ENCODE measurements at regions not wholly inside any gene's neighbourhood (a gene's known extent, or its start where the extent isn't known, plus 50 kb on each side); places are given as distances from the start of the nearest gene placed in this dataset.

DNA sequence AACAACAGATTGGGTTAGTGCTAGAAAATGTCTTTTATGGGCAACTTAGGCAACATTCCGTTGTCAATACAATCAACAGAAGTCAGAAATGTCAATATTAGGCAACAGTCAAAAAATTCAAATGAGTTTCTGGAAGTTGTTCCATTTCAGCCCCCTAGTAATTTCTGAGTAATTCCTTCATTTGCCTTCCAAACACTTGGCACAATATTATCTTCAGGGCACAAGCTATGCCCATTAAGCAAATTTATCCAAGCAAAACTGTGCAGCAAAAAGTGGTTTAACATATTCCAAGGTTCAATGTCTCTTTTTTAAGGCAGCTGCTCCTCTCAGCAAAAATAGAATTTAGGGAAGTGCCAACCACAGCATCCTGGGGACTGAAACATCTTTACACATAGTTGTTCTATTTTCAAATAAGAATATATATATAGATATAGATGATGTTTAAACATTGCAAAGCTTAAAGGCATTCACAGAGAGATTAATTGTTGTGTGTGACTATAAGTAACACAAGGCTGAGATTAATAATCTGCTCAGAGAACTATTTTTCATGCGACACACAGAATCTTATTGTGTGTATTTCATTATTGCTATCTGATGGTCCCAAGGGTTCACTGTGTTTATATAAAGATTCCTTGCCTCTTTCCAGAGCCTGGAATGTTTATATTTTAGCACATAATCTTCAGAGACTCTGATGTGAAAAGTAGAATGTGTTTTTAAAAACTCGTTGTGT lies 75.2 kb upstream of the ADTRP start:
- no peak for DNase-seq
- TF ChIP-seq, protein P1, sequence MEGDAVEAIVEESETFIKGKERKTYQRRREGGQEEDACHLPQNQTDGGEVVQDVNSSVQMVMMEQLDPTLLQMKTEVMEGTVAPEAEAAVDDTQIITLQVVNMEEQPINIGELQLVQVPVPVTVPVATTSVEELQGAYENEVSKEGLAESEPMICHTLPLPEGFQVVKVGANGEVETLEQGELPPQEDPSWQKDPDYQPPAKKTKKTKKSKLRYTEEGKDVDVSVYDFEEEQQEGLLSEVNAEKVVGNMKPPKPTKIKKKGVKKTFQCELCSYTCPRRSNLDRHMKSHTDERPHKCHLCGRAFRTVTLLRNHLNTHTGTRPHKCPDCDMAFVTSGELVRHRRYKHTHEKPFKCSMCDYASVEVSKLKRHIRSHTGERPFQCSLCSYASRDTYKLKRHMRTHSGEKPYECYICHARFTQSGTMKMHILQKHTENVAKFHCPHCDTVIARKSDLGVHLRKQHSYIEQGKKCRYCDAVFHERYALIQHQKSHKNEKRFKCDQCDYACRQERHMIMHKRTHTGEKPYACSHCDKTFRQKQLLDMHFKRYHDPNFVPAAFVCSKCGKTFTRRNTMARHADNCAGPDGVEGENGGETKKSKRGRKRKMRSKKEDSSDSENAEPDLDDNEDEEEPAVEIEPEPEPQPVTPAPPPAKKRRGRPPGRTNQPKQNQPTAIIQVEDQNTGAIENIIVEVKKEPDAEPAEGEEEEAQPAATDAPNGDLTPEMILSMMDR (IDR thresholded peaks at IDR 0.05; ENCODE audit: low read depth, low read length), result no peak
- Histone ChIP-seq H3K9me3 (ENCODE audit: severe bottlenecking) (no peaks in the 10 kb centered on the region), H3K27me3 (ENCODE audit: insufficient read depth, low read depth, severe bottlenecking) (no peaks in the 10 kb centered on the region), H3K27ac (no peak overlapping the region), H3K4me3 (ENCODE audit: low read depth, low read length) (no peak overlapping the region), H3K36me3 (no peaks in the 10 kb centered on the region)

DNA sequence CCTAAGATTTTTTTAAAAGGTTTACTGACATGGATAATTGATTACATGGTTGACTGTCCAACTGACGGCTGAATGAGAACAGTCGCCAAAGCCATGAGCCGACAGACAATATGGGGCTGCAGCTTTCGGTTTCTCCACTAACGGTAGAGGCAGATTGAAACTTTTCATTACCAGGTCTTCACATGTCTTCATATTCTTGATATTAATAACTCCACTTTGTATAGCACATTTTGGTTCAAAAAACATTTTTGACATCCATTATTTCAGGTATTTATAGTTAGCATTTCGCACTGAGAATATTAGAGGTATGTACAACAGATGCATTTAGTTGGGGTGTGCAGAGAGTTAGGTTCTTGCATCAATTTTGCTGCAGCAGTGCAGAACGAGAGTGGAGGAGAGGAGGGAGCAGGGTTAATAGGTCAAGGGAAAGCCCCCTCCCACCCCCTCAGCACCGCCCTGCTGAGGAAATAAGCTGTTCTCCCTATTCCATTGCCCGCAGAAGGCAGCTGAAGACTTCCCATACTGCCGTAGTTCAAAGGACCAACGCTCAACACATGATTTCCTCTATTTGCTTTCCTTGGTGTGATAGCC lies 73.6 kb upstream of the ADTRP start:
- Histone ChIP-seq H3K27me3 (ENCODE audit: insufficient read depth, low read depth, severe bottlenecking) (no peaks in the 10 kb centered on the region), H3K27ac (no peak overlapping the region), H3K9me3 (ENCODE audit: severe bottlenecking) (no peaks in the 10 kb centered on the region), H3K36me3 (no peaks in the 10 kb centered on the region), H3K4me3 (ENCODE audit: low read depth, low read length) (no peak overlapping the region)
- DNase-seq, result no peak
- TF ChIP-seq, protein P1 (IDR thresholded peaks at IDR 0.05; ENCODE audit: low read depth, low read length), result no peak

DNA sequence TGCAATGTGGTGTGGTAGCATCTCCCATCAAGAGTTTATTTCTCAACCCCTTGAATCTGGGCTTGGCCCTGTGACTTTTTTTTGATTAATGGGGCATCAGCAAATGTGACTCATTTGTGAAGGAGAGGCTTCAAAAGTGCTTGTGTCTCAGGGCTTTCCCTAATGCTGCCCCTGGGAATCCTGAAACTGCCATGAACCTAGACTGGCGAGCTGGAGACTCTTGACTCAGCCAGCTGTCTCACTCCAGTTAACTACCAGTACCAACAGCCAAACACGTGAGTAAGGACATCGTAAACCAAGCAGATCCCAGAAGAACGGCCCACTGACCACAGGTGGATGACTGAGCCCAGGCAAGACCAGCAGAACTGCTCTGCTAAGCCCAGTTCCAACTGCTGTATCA lies 72.8 kb upstream of the ADTRP start:
- no peak for DNase-seq
- no peaks in the 10 kb centered on the region for H3K9me3 ChIP-seq (ENCODE audit: severe bottlenecking)
- TF ChIP-seq, protein P1 (IDR thresholded peaks at IDR 0.05; ENCODE audit: low read depth, low read length), result no peak

GRCh38 chr6:11848852-11849731 lies 70.5 kb upstream of the ADTRP start:
- Histone ChIP-seq H3K27me3 (ENCODE audit: insufficient read depth, low read depth, severe bottlenecking) (no peaks in the 10 kb centered on the region), H3K4me3 (ENCODE audit: low read depth, low read length) (no peak overlapping the region), H3K9me3 (ENCODE audit: severe bottlenecking) (no peaks in the 10 kb centered on the region), H3K27ac (no peak overlapping the region), H3K36me3 (no peaks in the 10 kb centered on the region)
- TF ChIP-seq, protein P1 (IDR thresholded peaks at IDR 0.05; ENCODE audit: low read depth, low read length), result no peak
- DNase-seq, result no peak

More for the DNA sequence above, 72.8 kb upstream of the ADTRP start:
- Histone ChIP-seq H3K27me3 (ENCODE audit: insufficient read depth, low read depth, severe bottlenecking) (no peaks in the 10 kb centered on the region), H3K36me3 (no peaks in the 10 kb centered on the region), H3K4me3 (ENCODE audit: low read depth, low read length) (no peak overlapping the region), H3K27ac (no peak overlapping the region)

DNA sequence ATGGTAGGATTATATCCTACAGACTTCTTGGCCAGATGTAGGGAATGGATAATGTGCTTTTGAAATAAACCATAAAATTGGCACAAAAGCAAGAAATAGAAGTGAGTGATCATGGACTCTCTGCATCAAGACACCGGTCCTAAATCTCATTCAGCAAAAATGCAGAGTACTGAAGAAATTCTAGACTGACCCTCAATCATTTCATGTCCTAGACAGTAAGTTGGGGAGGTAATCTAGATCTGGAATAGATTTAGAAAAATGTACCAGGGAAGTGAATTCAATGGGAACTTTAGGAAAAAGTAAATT lies 69.7 kb upstream of the ADTRP start:
- DNase-seq, result no peak
- H3K36me3 ChIP-seq, result no peaks in the 10 kb centered on the region
- no peaks in the 10 kb centered on the region for H3K27me3 ChIP-seq (ENCODE audit: insufficient read depth, low read depth, severe bottlenecking)
- TF ChIP-seq, protein P1 (IDR thresholded peaks at IDR 0.05; ENCODE audit: low read depth, low read length), result no peak
- no peak overlapping the region for H3K4me3 ChIP-seq (ENCODE audit: low read depth, low read length)
- H3K27ac ChIP-seq, result no peak overlapping the region
- H3K9me3 ChIP-seq (ENCODE audit: severe bottlenecking), result no peaks in the 10 kb centered on the region
